SK-N-SH (cell line): ENCODE measurements at regions not wholly inside any gene's neighbourhood (a gene's known extent, or its start where the extent isn't known, plus 50 kb on each side); places are given as distances from the start of the nearest gene placed in this dataset.
A peak's percentile ranks its signal among the peaks of the same experiment; 100 is the strongest.

Source experiments
- CTCF ChIA-PET: fragments of 300-600, 350-600 bp; formaldehyde crosslinking; extraction: SDS; loops from one replicate; lab custom pipeline; 2021; lab: Yijun Ruan, JAX
- POLR2A ChIA-PET: fragments of 350-600 bp; sonication (Branson Sonifier 250); formaldehyde crosslinking; extraction: SDS; loops from one replicate; lab custom pipeline; 2020; ENCODE audit warnings: antibody characterized with exemption, inconsistent platforms; lab: Yijun Ruan, JAX
- DNase-seq: peaks from one replicate; pipeline ENCODE4 v3.0.0; 2012
- H2AFZ ChIP-seq: fragments of 200-600 bp; sonication (generic); 2 replicates; pipeline ENCODE4 v1.8.1; 2016; ENCODE audit warnings: antibody characterized with exemption, mild to moderate bottlenecking, low read depth
- H3F3A ChIP-seq: fragments of 200-600 bp; sonication (generic); replicated peaks from 2 replicates; pipeline ENCODE3; 2016; ENCODE audit warnings: antibody characterized with exemption, mild to moderate bottlenecking; ENCODE audit not compliant: insufficient read depth
- H3K27ac ChIP-seq, 2 experiments: fragments of 200-500 bp in 1 of 2; fragments of 200-600 bp in 1 of 2; sonication (Bioruptor generic) in 1 of 2; sonication (generic), shearing (Covaris generic) in 1 of 2; 2 replicates each; pipeline versions ENCODE4 v1.5.1 to v1.6.1; 2014 to 2016; ENCODE audit warnings: low read depth in 2 of 2, inconsistent platforms in 1 of 2, low read length in 1 of 2, mild to moderate bottlenecking in 1 of 2, mixed read lengths in 1 of 2
- H3K27me3 ChIP-seq: fragments of 200-600 bp; sonication (generic), shearing (Covaris generic); 2 replicates; pipeline ENCODE4 v1.6.1; 2016; ENCODE audit warnings: mixed run types; ENCODE audit not compliant: insufficient read depth
- H3K36me3 ChIP-seq, 2 experiments: fragments of 200-500 bp in 1 of 2; fragments of 200-600 bp in 1 of 2; sonication (Bioruptor generic) in 1 of 2; sonication (generic) in 1 of 2; replicated peaks in 1 of 2; 2 replicates each; pipeline versions ENCODE3 to v1.5.1; 2014 to 2016; ENCODE audit warnings: low read length in 1 of 2, mild to moderate bottlenecking in 1 of 2; ENCODE audit not compliant: insufficient read depth in 2 of 2, control insufficient read depth in 1 of 2
- H3K4me1 ChIP-seq, 2 experiments: fragments of 200-500 bp in 1 of 2; fragments of 200-600 bp in 1 of 2; sonication (Bioruptor generic) in 1 of 2; sonication (generic), shearing (Covaris generic) in 1 of 2; 2 replicates each; pipeline versions ENCODE4 v1.5.1 to v1.6.1; 2014 to 2016; ENCODE audit warnings: low read depth in 1 of 2, low read length in 1 of 2, mixed run types in 1 of 2; ENCODE audit not compliant: insufficient read depth in 2 of 2, control insufficient read depth in 1 of 2
- H3K4me2 ChIP-seq: fragments of 200-600 bp; sonication (generic), shearing (Covaris generic); 2 replicates; pipeline ENCODE4 v1.6.1; 2017; ENCODE audit warnings: mixed run types
- H3K4me3 ChIP-seq, 2 experiments: fragments of 200-500 bp in 1 of 2; fragments of 200-600 bp in 1 of 2; sonication (Bioruptor generic) in 1 of 2; sonication (generic), shearing (Covaris generic) in 1 of 2; 2 replicates each; pipeline versions ENCODE4 v1.5.1 to v1.8.1; 2014 to 2016; ENCODE audit warnings: low read depth in 2 of 2, inconsistent platforms in 1 of 2, low read length in 1 of 2, mild to moderate bottlenecking in 1 of 2, mixed read lengths in 1 of 2, moderate library complexity in 1 of 2
- H3K79me2 ChIP-seq: fragments of 200-600 bp; sonication (generic); 2 replicates; pipeline ENCODE4 v1.8.1; 2017; ENCODE audit warnings: mild to moderate bottlenecking; ENCODE audit not compliant: insufficient read depth
- H3K9ac ChIP-seq: fragments of 200-600 bp; sonication (generic); 2 replicates; pipeline ENCODE4 v1.6.1; 2017; ENCODE audit warnings: mixed run types
- H3K9me2 ChIP-seq: fragments of 200-600 bp; sonication (generic); 2 replicates; pipeline ENCODE4 v1.6.1; 2017; ENCODE audit warnings: mixed run types
- H3K9me3 ChIP-seq: fragments of 200-600 bp; sonication (generic); 2 replicates; pipeline ENCODE4 v1.6.1; 2017; ENCODE audit warnings: mixed run types, mild to moderate bottlenecking, moderate library complexity
- H4K20me1 ChIP-seq: fragments of 200-600 bp; sonication (generic); 2 replicates; pipeline ENCODE4 v1.6.1; 2017; ENCODE audit warnings: mild to moderate bottlenecking, mixed run types; ENCODE audit not compliant: insufficient read depth
- CHD2 ChIP-seq: fragments of 150-350 bp; IDR thresholded peaks from 2 replicates; pipeline ENCODE4 v1.6.1; 2018; ENCODE audit warnings: low read length; ENCODE audit not compliant: partially characterized antibody
- EP300 ChIP-seq, 2 experiments: IDR thresholded peaks; 2 replicates each; pipeline versions ENCODE4 v1.4.0 to v1.6.1; 2012; ENCODE audit warnings: borderline replicate concordance in 1 of 2, low read depth in 1 of 2, low read length in 1 of 2
- FOSL2 ChIP-seq: IDR thresholded peaks from 2 replicates; pipeline ENCODE4 v1.4.0; 2012; ENCODE audit warnings: low read depth, mild to moderate bottlenecking, moderate library complexity, borderline replicate concordance
- FOXM1 ChIP-seq: IDR thresholded peaks from 2 replicates; pipeline ENCODE4 v1.4.0; 2012; ENCODE audit warnings: low read depth, mild to moderate bottlenecking
- GABPA ChIP-seq: IDR thresholded peaks from 2 replicates; pipeline ENCODE4 v1.4.0; 2012; ENCODE audit warnings: low read depth, mild to moderate bottlenecking
- GATA2 ChIP-seq: sonication (generic); formaldehyde crosslinking; IDR thresholded peaks from 2 replicates; pipeline ENCODE4 v1.5.0; 2020; ENCODE audit warnings: mild to moderate bottlenecking, missing genetic modification reagents
- JUND ChIP-seq: IDR thresholded peaks from 2 replicates; pipeline ENCODE4 v1.4.0; 2012
- MEF2A ChIP-seq: IDR thresholded peaks from 2 replicates; pipeline ENCODE4 v1.4.0; 2012; ENCODE audit warnings: low read depth, borderline replicate concordance
- NRF1 ChIP-seq: IDR thresholded peaks from 2 replicates; pipeline ENCODE4 v1.6.1; 2012; ENCODE audit warnings: low read depth, mild to moderate bottlenecking, low read length
- PBX3 ChIP-seq: IDR thresholded peaks from 2 replicates; pipeline ENCODE4; 2012
- RAD21 ChIP-seq: IDR thresholded peaks from 2 replicates; pipeline ENCODE4 v1.6.1; 2012; ENCODE audit warnings: mild to moderate bottlenecking, low read length
- RCOR1 ChIP-seq: fragments of 150-350 bp; IDR thresholded peaks from 2 replicates; pipeline ENCODE4 v1.6.1; 2017; ENCODE audit warnings: antibody characterized with exemption, low read length
- RFX5 ChIP-seq: IDR thresholded peaks from 2 replicates; pipeline ENCODE4 v1.6.1; 2012; ENCODE audit warnings: mild to moderate bottlenecking, improper control_type of control experiment, low read length
- RXRA ChIP-seq: IDR thresholded peaks from 2 replicates; pipeline ENCODE4 v1.4.0; 2012; ENCODE audit warnings: low read depth, mild to moderate bottlenecking, borderline replicate concordance
- SIN3A ChIP-seq: IDR thresholded peaks from 2 replicates; pipeline ENCODE4 v1.6.1; 2012; ENCODE audit warnings: low read depth, mild to moderate bottlenecking, low read length, moderate library complexity, borderline replicate concordance
- SMC3 ChIP-seq: IDR thresholded peaks from 2 replicates; pipeline ENCODE4 v1.6.1; 2012; ENCODE audit warnings: low read depth, low read length, improper control_type of control experiment
- TAF1 ChIP-seq: IDR thresholded peaks from 2 replicates; pipeline ENCODE4 v1.6.1; 2012; ENCODE audit warnings: low read depth, mild to moderate bottlenecking, low read length, moderate library complexity, borderline replicate concordance
- TCF12 ChIP-seq: IDR thresholded peaks from 2 replicates; pipeline ENCODE4 v1.4.0; 2012
- TEAD4 ChIP-seq: IDR thresholded peaks from 2 replicates; pipeline ENCODE4 v1.4.0; 2012; ENCODE audit warnings: mild to moderate bottlenecking, borderline replicate concordance; ENCODE audit not compliant: insufficient read depth
- YY1 ChIP-seq: IDR thresholded peaks from 2 replicates; pipeline ENCODE4 v1.4.0; 2012; ENCODE audit warnings: low read depth, mild to moderate bottlenecking
- WGBS: methylation state at CpG from one replicate; pipeline ENCODE4 v1.1.6; 2017; ENCODE audit warnings: low lambda C conversion rate; 5-methylcytosine and 5-hydroxymethylcytosine counted together
- TF ChIP-seq, protein P1 (sequence below): fragments of 150-350 bp; IDR thresholded peaks from 2 replicates; pipeline ENCODE4 v1.6.1; 2017; ENCODE audit warnings: antibody characterized with exemption, low read length, low read depth, borderline replicate concordance
- TF ChIP-seq, protein P2 (sequence below): IDR thresholded peaks from 2 replicates; pipeline ENCODE4 v1.4.0; 2012; ENCODE audit warnings: low read depth, borderline replicate concordance
- TF ChIP-seq, protein P3 (sequence below): IDR thresholded peaks from 2 replicates; pipeline ENCODE4 v1.4.0; 2012; ENCODE audit warnings: low read depth, borderline replicate concordance
- TF ChIP-seq, protein P4 (sequence below): fragments of 200-600 bp; sonication (generic); IDR thresholded peaks from 2 replicates; pipeline ENCODE4 v1.6.1; 2017; ENCODE audit warnings: antibody characterized with exemption, mild to moderate bottlenecking, moderate library complexity
- TF ChIP-seq, protein P5 (sequence below): fragments of 150-350 bp; IDR thresholded peaks from 2 replicates; pipeline ENCODE4 v1.6.1; 2016; ENCODE audit warnings: mild to moderate bottlenecking, low read depth, low read length

DNA sequence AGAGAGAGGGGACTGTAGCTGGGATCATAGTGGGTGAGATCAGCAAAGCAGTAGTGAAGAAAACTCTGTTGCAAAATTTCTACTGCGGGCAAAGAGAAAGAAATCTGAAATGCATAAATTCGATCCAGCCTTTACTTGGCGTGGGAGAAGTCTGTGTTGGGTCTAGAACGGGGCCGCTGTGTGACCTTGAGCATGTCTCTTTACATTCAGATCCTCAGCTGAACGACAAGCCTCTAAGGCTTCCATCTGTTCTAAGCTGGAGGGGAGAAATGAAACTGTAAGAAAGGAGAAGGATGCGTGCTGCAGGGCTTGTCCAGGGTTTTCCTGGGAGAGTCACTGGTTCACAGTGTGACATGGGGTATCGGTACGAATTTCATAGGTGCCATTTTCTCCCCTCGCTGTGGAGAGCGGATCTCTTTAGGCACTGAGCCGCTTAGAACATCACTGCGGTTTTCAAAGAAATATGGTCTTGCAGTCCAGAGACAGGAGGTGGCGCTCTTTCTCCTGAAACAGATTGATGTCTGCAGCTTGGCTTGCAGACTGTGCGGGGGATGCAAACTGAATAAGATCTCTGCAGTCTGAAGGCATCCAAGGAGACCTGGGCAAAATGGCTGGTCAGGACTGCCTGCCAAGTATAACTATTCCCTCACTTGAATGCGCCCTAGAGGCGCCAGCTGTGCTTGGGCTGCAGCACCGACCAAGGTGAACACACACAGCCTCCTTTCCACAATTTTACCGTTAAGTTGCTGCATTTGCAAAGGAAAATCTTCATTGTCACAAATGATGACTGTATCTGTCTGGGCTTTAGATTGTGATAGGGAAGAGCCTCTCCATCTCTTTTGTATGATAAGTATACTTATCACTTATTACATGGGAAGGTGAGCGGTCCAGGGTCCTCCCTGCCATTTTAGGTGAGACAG, 104.1 kb downstream of the XCL2 start:
- WGBS: 29% methylated on average over 20 of the region's 20 CpGs
- H2AFZ ChIP-seq: peak overlapping the region; percentile 76; the same call in 1 of the 2 replicates
- H3K9me2 ChIP-seq: no peaks in the 10 kb centered on the region
- no peaks in the 10 kb centered on the region for H3F3A ChIP-seq
- H3K36me3 ChIP-seq: no peaks in the 10 kb centered on the region
- H3K9me3 ChIP-seq: no peaks in the 10 kb centered on the region
- H3K4me2 ChIP-seq: peak overlapping the region; percentile 40
- POLR2A ChIA-PET: no interaction called here
- no peaks in the 10 kb centered on the region for H3K27me3 ChIP-seq
- peak; percentile 72 for DNase-seq
- peak overlapping the region in 1 of 2 experiments; percentile 86; a peak in 3 of 4 replicates for H3K27ac ChIP-seq
- H3K4me3 ChIP-seq: peak overlapping the region; percentile 34 to 38
- H3K9ac ChIP-seq: no peak overlapping the region
- no peaks in the 10 kb centered on the region for H4K20me1 ChIP-seq
- CTCF ChIA-PET: interaction anchor here (0.6 to 8.9 kb wide), 52 partner anchors 8 to 935 kb away, joined by 3 to 70 read pairs (median 4); no protein-coding TSS in a partner anchor
- H3K4me1 ChIP-seq: peaks cover 0 to 11% of the 10 kb centered on the region in 2 experiments; a peak in 2 of 4 replicates
- H3K79me2 ChIP-seq: no peaks in the 10 kb centered on the region
- TF ChIP-seq SMC3 (peak; percentile 96), TCF12 (peak; percentile 34; the same call in 1 of the 2 replicates), RAD21 (peak; percentile 99), YY1 (no peak), SIN3A (0 out of 2 replicates have a peak, but pooled peaks have one; percentile 54), TEAD4 (no peak), FOSL2 (no peak), RCOR1 (peak; percentile 72), FOXM1 (no peak), RFX5 (no peak), MEF2A (no peak), PBX3 (no peak; the same call in 1 of the 2 replicates), GABPA (no peak), GATA2 (CRISPR knock-in tag) (no peak), JUND (no peak), EP300 (IDR thresholded peaks at IDR 0.05; ENCODE audit: borderline replicate concordance in 1 of 2, low read depth in 1 of 2, low read length in 1 of 2) (peak; percentile 15 to 21; a peak in 2 of 4 replicates), NRF1 (no peak), TAF1 (no peak), RXRA (no peak), CHD2 (peak; percentile 56)
- TF ChIP-seq, protein P1, sequence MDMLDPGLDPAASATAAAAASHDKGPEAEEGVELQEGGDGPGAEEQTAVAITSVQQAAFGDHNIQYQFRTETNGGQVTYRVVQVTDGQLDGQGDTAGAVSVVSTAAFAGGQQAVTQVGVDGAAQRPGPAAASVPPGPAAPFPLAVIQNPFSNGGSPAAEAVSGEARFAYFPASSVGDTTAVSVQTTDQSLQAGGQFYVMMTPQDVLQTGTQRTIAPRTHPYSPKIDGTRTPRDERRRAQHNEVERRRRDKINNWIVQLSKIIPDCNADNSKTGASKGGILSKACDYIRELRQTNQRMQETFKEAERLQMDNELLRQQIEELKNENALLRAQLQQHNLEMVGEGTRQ: no peak
- TF ChIP-seq, protein P2, sequence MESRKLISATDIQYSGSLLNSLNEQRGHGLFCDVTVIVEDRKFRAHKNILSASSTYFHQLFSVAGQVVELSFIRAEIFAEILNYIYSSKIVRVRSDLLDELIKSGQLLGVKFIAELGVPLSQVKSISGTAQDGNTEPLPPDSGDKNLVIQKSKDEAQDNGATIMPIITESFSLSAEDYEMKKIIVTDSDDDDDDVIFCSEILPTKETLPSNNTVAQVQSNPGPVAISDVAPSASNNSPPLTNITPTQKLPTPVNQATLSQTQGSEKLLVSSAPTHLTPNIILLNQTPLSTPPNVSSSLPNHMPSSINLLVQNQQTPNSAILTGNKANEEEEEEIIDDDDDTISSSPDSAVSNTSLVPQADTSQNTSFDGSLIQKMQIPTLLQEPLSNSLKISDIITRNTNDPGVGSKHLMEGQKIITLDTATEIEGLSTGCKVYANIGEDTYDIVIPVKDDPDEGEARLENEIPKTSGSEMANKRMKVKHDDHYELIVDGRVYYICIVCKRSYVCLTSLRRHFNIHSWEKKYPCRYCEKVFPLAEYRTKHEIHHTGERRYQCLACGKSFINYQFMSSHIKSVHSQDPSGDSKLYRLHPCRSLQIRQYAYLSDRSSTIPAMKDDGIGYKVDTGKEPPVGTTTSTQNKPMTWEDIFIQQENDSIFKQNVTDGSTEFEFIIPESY: no peak
- TF ChIP-seq, protein P3, sequence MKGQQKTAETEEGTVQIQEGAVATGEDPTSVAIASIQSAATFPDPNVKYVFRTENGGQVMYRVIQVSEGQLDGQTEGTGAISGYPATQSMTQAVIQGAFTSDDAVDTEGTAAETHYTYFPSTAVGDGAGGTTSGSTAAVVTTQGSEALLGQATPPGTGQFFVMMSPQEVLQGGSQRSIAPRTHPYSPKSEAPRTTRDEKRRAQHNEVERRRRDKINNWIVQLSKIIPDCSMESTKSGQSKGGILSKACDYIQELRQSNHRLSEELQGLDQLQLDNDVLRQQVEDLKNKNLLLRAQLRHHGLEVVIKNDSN: no peak
- TF ChIP-seq, protein P4, sequence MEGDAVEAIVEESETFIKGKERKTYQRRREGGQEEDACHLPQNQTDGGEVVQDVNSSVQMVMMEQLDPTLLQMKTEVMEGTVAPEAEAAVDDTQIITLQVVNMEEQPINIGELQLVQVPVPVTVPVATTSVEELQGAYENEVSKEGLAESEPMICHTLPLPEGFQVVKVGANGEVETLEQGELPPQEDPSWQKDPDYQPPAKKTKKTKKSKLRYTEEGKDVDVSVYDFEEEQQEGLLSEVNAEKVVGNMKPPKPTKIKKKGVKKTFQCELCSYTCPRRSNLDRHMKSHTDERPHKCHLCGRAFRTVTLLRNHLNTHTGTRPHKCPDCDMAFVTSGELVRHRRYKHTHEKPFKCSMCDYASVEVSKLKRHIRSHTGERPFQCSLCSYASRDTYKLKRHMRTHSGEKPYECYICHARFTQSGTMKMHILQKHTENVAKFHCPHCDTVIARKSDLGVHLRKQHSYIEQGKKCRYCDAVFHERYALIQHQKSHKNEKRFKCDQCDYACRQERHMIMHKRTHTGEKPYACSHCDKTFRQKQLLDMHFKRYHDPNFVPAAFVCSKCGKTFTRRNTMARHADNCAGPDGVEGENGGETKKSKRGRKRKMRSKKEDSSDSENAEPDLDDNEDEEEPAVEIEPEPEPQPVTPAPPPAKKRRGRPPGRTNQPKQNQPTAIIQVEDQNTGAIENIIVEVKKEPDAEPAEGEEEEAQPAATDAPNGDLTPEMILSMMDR: peak; percentile 90
- TF ChIP-seq, protein P5, sequence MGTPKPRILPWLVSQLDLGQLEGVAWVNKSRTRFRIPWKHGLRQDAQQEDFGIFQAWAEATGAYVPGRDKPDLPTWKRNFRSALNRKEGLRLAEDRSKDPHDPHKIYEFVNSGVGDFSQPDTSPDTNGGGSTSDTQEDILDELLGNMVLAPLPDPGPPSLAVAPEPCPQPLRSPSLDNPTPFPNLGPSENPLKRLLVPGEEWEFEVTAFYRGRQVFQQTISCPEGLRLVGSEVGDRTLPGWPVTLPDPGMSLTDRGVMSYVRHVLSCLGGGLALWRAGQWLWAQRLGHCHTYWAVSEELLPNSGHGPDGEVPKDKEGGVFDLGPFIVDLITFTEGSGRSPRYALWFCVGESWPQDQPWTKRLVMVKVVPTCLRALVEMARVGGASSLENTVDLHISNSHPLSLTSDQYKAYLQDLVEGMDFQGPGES: no peak
